Activated naive CD8-positive, alpha-beta T cell treated with anti-CD3 and anti-CD28 coated beads, Interleukin-2, amount 50 U/mL, for 24 hours (primary cell): ENCODE measurements at regions not wholly inside any gene's neighbourhood (a gene's known extent, or its start where the extent isn't known, plus 50 kb on each side); places are given as distances from the start of the nearest gene placed in this dataset.

ENCODE experiments used
- ATAC-seq: fragments of 150-1000 bp; cut with Tn5 transposase; one replicate; pipeline ENCODE4 v1.10.0; 2021
- DNase-seq: peaks from one replicate; pipeline ENCODE4 v3.0.0; 2021
- H3K27ac Mint-ChIP-seq: one replicate; pipeline ENCODE4 v1.8.0; 2021; ENCODE audit warnings: mild to moderate bottlenecking, mixed read lengths
- H3K27me3 Mint-ChIP-seq: one replicate; pipeline ENCODE4 v1.8.0; 2021; ENCODE audit warnings: mixed read lengths
- H3K36me3 Mint-ChIP-seq: one replicate; pipeline ENCODE4 v1.8.0; 2021; ENCODE audit warnings: low read depth, mixed read lengths
- H3K4me1 Mint-ChIP-seq: one replicate; pipeline ENCODE4 v1.8.0; 2021; ENCODE audit warnings: mixed read lengths
- H3K4me3 Mint-ChIP-seq: one replicate; pipeline ENCODE4 v1.8.0; 2021; ENCODE audit warnings: mild to moderate bottlenecking, moderate library complexity, mixed read lengths
- H3K9me3 Mint-ChIP-seq: one replicate; pipeline ENCODE4 v1.8.0; 2021; ENCODE audit warnings: mixed read lengths

GRCh38 chr7:153496257-153496656 is 555.9 kb upstream of the DPP6 start:
- H3K4me3 Mint-ChIP-seq: no peak overlapping the region
- peaks cover 22% of the 10 kb centered on the region for H3K9me3 Mint-ChIP-seq
- DNase-seq (no peak), ATAC-seq (no peak)
- no peaks in the 10 kb centered on the region for H3K27me3 Mint-ChIP-seq
- H3K4me1 Mint-ChIP-seq: no peaks in the 10 kb centered on the region
- H3K36me3 Mint-ChIP-seq: no peaks in the 10 kb centered on the region
- no peak overlapping the region for H3K27ac Mint-ChIP-seq

GRCh38 chr7:153503093-153503492 is 549.1 kb upstream of the DPP6 start:
- H3K27me3 Mint-ChIP-seq: no peaks in the 10 kb centered on the region
- H3K36me3 Mint-ChIP-seq: no peaks in the 10 kb centered on the region
- no peak for ATAC-seq
- H3K4me3 Mint-ChIP-seq: no peak overlapping the region
- H3K27ac Mint-ChIP-seq: no peak overlapping the region
- no peak for DNase-seq
- H3K4me1 Mint-ChIP-seq: no peaks in the 10 kb centered on the region
- H3K9me3 Mint-ChIP-seq: peaks cover 18% of the 10 kb centered on the region

- H3K4me1 Mint-ChIP-seq: no peaks in the 10 kb centered on the region
- ATAC-seq (no peak), DNase-seq (no peak)
- H3K9me3 Mint-ChIP-seq: peaks cover 18% of the 10 kb centered on the region
- H3K36me3 Mint-ChIP-seq: no peaks in the 10 kb centered on the region
- no peak overlapping the region for H3K27ac Mint-ChIP-seq
- H3K27me3 Mint-ChIP-seq: no peaks in the 10 kb centered on the region
- no peak overlapping the region for H3K4me3 Mint-ChIP-seq
Observed at GRCh38 chr7:153504288-153505075, 547.7 kb upstream of the DPP6 start.

GRCh38 chr7:153507885-153508284 is 544.3 kb upstream of the DPP6 start:
- no peak overlapping the region for H3K27ac Mint-ChIP-seq
- H3K36me3 Mint-ChIP-seq: no peaks in the 10 kb centered on the region

GRCh38 chr7:153509768-153510167 is 542.4 kb upstream of the DPP6 start:
- H3K9me3 Mint-ChIP-seq: peaks cover 15% of the 10 kb centered on the region
- no peaks in the 10 kb centered on the region for H3K4me1 Mint-ChIP-seq
- H3K4me3 Mint-ChIP-seq: no peak overlapping the region
- no peak for ATAC-seq
- H3K27ac Mint-ChIP-seq: no peak overlapping the region
- no peak for DNase-seq
- no peaks in the 10 kb centered on the region for H3K27me3 Mint-ChIP-seq
- no peaks in the 10 kb centered on the region for H3K36me3 Mint-ChIP-seq

More at GRCh38 chr7:153507885-153508284, 544.3 kb upstream of the DPP6 start:
- ATAC-seq (no peak), DNase-seq (no peak)
- H3K27me3 Mint-ChIP-seq: no peaks in the 10 kb centered on the region
- no peak overlapping the region for H3K4me3 Mint-ChIP-seq
- H3K9me3 Mint-ChIP-seq: peaks cover 9% of the 10 kb centered on the region
- H3K4me1 Mint-ChIP-seq: no peaks in the 10 kb centered on the region

- Mint-ChIP-seq H3K36me3 (no peaks in the 10 kb centered on the region), H3K27me3 (no peaks in the 10 kb centered on the region), H3K27ac (no peak overlapping the region), H3K4me1 (no peaks in the 10 kb centered on the region), H3K9me3 (peaks cover 15% of the 10 kb centered on the region), H3K4me3 (no peak overlapping the region)
- DNase-seq (no peak), ATAC-seq (no peak)
Observed at GRCh38 chr7:153510674-153511073, 541.5 kb upstream of the DPP6 start.

- no peak overlapping the region for H3K27ac Mint-ChIP-seq
- no peaks in the 10 kb centered on the region for H3K27me3 Mint-ChIP-seq
- ATAC-seq: no peak
- DNase-seq: no peak
- no peaks in the 10 kb centered on the region for H3K36me3 Mint-ChIP-seq
- H3K9me3 Mint-ChIP-seq: peaks cover 19% of the 10 kb centered on the region
- H3K4me3 Mint-ChIP-seq: no peak overlapping the region
- H3K4me1 Mint-ChIP-seq: no peaks in the 10 kb centered on the region
Observed at GRCh38 chr7:153514032-153514431, 538.2 kb upstream of the DPP6 start.

- H3K27me3 Mint-ChIP-seq: no peaks in the 10 kb centered on the region
- no peaks in the 10 kb centered on the region for H3K4me1 Mint-ChIP-seq
- DNase-seq (no peak), ATAC-seq (no peak)
- peaks cover 19% of the 10 kb centered on the region for H3K9me3 Mint-ChIP-seq
- H3K36me3 Mint-ChIP-seq: no peaks in the 10 kb centered on the region
- no peak overlapping the region for H3K27ac Mint-ChIP-seq
- H3K4me3 Mint-ChIP-seq: no peak overlapping the region
Observed at GRCh38 chr7:153515359-153515758, 536.8 kb upstream of the DPP6 start.

GRCh38 chr7:153518201-153518984 is 533.8 kb upstream of the DPP6 start:
- no peaks in the 10 kb centered on the region for H3K36me3 Mint-ChIP-seq
- DNase-seq: no peak
- no peaks in the 10 kb centered on the region for H3K27me3 Mint-ChIP-seq
- H3K9me3 Mint-ChIP-seq: peaks cover 22% of the 10 kb centered on the region
- no peak overlapping the region for H3K4me3 Mint-ChIP-seq
- H3K4me1 Mint-ChIP-seq: no peaks in the 10 kb centered on the region
- no peak overlapping the region for H3K27ac Mint-ChIP-seq
- no peak for ATAC-seq

GRCh38 chr7:153521370-153521769 is 530.8 kb upstream of the DPP6 start:
- Mint-ChIP-seq H3K4me3 (no peak overlapping the region), H3K27me3 (no peaks in the 10 kb centered on the region), H3K36me3 (no peaks in the 10 kb centered on the region), H3K4me1 (no peaks in the 10 kb centered on the region), H3K27ac (no peak overlapping the region), H3K9me3 (peaks cover 16% of the 10 kb centered on the region)
- no peak for DNase-seq
- no peak for ATAC-seq

GRCh38 chr7:153522261-153522660 is 529.9 kb upstream of the DPP6 start:
- no peak overlapping the region for H3K4me3 Mint-ChIP-seq
- no peaks in the 10 kb centered on the region for H3K27me3 Mint-ChIP-seq
- no peak overlapping the region for H3K27ac Mint-ChIP-seq
- H3K4me1 Mint-ChIP-seq: no peaks in the 10 kb centered on the region
- ATAC-seq (no peak), DNase-seq (no peak)
- no peaks in the 10 kb centered on the region for H3K36me3 Mint-ChIP-seq
- peaks cover 16% of the 10 kb centered on the region for H3K9me3 Mint-ChIP-seq

- no peaks in the 10 kb centered on the region for H3K4me1 Mint-ChIP-seq
- no peaks in the 10 kb centered on the region for H3K36me3 Mint-ChIP-seq
- H3K27me3 Mint-ChIP-seq: no peaks in the 10 kb centered on the region
- H3K4me3 Mint-ChIP-seq: no peak overlapping the region
- DNase-seq (no peak), ATAC-seq (no peak)
- no peak overlapping the region for H3K27ac Mint-ChIP-seq
- H3K9me3 Mint-ChIP-seq: peaks cover 7% of the 10 kb centered on the region
Observed at GRCh38 chr7:153523320-153524015, 528.7 kb upstream of the DPP6 start.

- Mint-ChIP-seq H3K36me3 (no peaks in the 10 kb centered on the region), H3K4me1 (no peaks in the 10 kb centered on the region), H3K27ac (no peak overlapping the region), H3K9me3 (peaks cover 4% of the 10 kb centered on the region), H3K4me3 (no peak overlapping the region), H3K27me3 (no peaks in the 10 kb centered on the region)
- ATAC-seq: no peak
- no peak for DNase-seq
Observed at GRCh38 chr7:153524070-153524601, 528.1 kb upstream of the DPP6 start.

- Mint-ChIP-seq H3K36me3 (no peaks in the 10 kb centered on the region), H3K4me1 (no peaks in the 10 kb centered on the region), H3K9me3 (peaks cover 5% of the 10 kb centered on the region), H3K27ac (no peak overlapping the region), H3K27me3 (no peaks in the 10 kb centered on the region), H3K4me3 (no peak overlapping the region)
- ATAC-seq (no peak), DNase-seq (no peak)
Observed at GRCh38 chr7:153529100-153529499, 523.1 kb upstream of the DPP6 start.
